Stimulated activated CD8-positive, alpha-beta memory T cell treated with anti-CD3 and anti-CD28 coated beads, Interleukin-12 subunit alpha, Interleukin-12 subunit beta, amount 100 ng/mL, for 1 hour (primary cell): ENCODE measurements at regions not wholly inside any gene's neighbourhood (a gene's known extent, or its start where the extent isn't known, plus 50 kb on each side); places are given as distances from the start of the nearest gene placed in this dataset.

Experiments
- DNase-seq: peaks from one replicate; pipeline ENCODE4 v3.0.0-alpha.2; 2020; ENCODE audit warnings: low read depth

DNA sequence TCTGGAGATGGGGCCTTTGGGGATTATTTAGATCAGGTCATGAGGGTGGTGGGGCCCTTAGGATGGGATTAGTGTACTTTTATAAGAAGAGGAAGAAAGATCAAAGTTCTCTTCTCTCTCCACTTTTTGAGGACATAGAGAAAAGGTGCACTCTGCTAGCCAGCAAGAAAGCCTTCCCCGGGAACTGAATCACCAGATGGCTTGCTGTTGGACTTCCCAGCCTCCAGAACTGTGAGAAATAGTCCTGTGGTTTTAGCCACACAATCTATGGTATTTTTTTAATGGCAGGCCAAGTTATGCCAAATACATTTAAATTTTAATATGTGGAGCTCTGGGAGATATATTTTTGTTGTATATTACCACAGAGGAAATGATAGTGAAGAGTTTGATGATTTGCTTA lies 385.8 kb downstream of the KLF12 start:
- DNase-seq, result no peak

DNA sequence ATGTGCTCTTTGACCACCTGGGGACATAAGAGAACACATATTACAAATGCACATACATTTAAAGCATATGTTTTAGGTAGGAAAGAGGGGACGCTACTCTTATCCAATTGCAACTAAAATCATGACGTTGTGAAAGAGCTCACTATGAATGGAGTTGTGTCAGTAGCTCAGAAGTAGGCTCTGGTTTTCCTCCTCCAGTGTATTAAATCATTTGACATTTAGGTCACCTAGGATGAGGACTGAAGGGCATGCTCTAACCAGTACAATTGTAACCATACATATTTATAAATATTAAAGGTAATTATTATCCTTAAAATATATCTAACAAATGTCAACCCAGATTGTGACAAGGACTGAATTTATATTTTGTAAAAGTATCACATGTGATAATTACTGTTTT lies 389.0 kb downstream of the KLF12 start:
- DNase-seq, result no peak

DNA sequence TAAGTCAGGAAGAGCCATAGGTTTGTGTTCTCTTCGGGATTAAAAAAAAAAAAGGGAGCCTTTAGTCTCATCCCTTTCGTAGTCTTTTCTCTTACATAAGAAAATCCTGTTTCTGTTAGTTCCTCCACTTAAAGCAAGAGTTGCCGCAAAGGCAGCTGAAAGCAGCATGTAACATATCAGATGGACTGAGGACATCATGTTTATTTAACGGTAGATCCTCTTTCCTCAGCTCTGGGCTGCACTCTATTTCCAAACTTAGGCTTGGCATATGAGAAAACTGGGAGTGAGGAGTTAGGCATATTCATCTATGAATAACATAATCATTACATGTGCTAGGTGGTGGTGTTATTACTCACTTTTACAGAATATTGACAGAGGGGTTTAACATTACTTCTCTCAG lies 391.2 kb downstream of the KLF12 start:
- DNase-seq, result no peak

DNA sequence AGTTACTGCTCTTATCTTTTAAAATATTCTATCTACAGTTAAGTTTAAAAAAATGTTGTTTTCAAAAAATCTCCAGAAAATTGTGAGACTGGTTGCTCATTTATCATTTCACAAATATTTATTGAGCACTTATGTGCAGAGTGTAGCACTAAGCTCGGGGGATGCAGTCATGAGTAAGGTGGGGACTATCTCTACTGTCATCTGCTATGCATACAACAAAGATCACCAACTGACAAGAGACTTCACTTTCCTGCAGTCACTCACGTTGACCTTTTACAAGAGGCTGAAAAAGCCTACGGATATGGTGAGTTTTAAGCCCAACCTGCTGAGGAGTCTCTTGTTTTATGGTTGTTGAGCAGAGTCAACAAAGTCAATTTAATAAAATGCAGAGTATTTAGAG lies 392.5 kb downstream of the KLF12 start:
- no peak for DNase-seq

DNA sequence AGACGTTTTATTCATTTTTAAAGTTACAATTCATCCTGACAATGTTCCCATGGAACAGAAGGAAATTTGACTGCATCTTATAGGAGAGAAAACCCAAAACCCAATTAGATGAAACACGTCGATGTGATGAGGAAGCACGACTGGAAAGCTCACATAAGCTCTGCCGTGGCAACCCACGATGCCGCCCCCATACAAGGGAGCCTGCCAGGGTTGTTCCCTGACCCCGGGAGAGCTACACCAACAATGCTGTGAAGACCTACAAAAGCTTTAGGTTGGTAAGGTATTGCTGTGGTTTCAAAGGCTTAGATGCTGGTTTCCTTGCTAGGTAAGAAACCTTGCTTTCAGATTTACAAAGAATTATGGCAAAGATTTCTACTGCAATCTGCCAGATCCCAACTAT lies 393.1 kb downstream of the KLF12 start:
- no peak for DNase-seq

DNA sequence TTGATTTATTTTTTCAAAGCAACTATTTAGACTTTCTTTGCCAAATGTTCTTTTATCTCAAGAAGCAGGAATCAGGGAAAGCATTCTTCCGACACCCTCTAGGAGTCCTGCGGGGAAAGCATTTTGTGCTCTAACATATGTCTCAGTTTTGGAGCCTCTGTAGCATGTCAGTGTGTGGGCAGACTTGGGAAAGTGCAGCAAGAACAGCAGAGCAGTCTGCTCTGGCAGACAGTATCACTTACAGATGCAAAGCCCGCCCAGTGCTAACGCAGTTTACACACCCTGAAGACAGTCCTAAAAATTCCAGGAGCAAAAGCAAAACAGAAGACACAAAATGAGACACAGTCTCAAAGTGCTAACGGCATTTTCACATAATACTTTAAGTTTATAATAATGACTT lies 393.5 kb downstream of the KLF12 start:
- DNase-seq, result no peak

DNA sequence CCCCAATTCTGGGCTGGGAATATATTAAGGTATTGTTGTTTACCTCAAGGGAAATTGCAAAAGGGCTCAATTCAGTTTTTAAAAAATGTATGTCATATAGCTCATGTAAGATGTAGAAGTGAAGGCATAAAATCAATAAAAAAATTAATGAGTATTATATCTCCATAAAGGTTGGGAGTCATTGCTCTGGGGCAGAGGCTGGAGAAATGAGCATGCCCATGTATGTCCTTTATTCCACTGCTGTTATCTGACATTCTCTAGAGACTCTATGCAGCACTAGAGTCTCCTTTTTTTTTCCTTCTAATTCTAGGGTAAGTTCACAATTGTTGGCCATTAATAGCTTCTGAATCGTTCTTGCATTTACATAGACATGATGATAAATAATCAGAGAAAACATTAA lies 394.8 kb downstream of the KLF12 start:
- DNase-seq, result no peak

DNA sequence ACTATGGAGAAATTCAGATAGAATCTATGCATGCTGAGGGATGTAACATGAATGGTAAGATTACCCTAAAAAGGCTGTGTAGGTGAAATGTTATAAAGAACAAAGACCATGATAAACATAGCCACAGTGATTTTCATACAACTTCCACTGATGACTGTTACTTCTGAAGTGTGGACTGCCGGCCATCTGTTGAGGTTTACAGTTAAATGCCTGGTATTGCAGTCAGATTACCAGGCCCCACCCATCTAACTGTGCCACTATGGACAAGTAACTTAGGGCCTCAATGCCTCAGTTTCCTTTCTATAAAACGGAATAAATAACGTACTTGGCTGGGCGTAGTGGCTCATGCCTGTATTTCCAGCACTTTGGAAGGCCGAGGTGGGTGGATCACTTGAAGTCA lies 395.6 kb downstream of the KLF12 start:
- DNase-seq, result no peak

DNA sequence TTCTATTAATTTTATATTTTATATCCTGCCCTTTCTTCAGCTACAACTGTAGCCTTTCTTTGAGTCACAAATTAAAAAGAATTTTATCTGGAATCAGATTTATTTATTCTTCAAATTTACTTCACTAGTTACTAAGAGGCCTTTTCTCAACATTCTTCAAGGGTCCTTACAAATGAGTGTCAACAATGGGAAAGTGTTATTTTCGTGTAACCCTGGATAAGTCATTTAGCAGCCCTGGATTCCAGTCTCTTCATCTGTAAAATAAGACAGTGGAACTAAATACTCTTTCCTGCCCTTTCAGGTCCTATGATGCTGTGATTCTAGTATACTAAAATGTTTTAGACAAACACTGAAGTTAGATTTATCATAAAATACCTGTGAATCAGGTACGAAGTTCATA lies 397.0 kb downstream of the KLF12 start:
- DNase-seq, result no peak

DNA sequence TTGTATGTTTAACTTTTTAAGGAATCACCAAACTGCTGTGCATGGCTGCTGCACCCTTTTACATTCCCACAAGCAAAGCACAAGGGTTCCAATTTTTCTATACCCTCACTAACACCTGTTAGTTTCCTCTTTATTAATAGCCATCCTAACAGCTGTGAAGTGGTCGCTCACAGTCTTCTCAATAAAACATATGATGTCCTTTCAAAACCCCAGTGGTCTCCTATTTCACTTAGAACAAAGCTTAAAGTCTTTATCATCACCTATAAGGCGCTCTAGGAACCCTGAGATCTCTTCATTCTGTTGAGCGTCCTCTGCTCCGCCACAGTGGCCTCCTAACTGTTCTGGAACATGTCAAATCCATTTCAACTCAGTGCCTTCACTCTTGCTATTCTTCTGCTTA lies 400.5 kb downstream of the KLF12 start:
- DNase-seq, result no peak

DNA sequence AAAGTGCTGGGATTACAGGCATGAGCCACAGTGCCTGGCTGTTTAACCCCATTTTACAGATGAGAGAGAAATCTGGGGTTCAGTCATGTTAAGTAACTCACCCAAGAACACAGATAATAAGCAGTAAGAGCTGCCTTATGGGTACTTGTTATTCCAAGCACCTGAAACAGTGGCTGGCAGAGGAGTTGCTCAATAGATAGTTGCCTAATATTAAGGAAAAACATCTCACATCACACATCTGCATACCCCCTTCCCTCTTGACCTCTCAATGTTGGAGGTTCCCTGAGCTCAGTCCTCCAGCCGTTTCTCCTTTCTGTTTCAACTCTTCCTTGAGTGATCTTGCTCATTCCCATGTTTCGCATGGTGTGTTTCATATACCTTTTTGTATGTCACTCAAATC lies 401.9 kb downstream of the KLF12 start:
- DNase-seq, result no peak

DNA sequence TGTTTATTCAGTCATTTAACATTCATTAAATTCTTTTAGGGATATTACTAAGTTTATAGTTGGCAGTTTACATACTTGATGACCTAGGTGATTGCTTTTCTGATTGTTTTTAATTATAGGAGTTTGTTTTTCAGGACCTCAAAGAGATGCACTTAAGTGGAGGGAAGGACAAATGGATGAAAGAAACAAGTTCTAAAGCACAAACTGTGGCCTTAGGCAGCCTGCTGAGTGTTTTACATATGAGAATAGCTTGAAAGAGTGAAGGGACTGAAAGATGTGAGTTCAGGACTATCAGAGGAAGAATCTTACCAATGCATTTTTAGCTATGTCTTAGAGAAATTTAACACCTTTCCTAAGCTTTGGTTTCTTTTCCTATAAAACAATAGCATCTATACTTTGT lies 402.6 kb downstream of the KLF12 start:
- DNase-seq, result no peak

DNA sequence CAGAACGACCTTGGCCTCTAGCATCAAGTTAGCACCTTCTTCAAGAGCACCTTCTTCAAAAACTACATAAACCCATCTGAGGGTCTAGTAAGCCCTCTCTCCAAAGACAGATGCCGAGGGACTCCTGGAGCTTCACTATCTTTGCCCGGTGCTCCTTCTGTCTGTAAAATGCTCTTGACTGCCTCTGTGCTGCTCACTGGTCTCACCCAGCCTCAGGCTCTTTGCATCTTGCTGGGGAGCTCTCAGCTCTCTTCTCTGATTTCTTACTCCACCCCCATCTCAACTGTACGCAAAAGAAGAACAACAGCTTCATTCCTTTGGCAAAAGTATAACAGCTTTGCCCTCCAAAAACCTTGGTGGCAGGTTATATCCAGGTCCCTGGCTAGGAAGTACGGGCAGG lies 404.2 kb downstream of the KLF12 start:
- no peak for DNase-seq

DNA sequence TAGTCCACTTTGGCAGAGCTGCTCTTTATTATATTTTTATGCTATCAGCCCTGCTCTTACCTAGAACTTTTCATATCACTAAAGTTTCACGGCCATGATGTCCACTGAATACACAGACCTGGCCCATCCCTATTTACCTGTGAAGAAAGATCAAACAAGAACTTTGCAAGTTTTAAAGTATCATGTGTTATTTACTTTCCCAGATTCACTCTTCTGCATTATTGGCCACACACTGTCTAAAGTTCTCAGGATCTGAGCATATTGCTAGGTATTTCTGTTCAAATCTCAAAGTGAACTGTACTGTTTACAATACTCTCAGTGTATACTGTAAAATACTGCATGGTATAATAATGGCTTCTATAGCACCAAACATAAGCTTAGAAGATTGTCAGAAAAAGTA lies 405.2 kb downstream of the KLF12 start:
- no peak for DNase-seq

DNA sequence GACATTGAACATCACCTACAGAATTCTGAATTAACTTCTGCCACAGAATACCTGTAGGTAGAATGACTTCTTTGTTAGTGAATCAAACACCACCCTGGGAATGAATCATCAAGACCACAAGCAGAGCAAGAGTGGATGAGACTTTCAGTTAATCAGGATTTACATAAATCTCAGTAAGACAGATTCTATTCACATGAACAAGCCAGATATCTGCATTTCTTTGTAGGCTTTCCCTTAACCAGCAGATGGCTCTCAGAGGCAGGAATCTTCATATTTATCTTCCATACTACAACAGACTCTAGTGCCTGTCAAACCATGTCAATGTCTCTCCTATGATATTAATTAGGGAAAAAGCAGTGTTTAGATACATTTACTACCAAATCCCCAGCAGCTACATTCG lies 412.1 kb downstream of the KLF12 start:
- no peak for DNase-seq

DNA sequence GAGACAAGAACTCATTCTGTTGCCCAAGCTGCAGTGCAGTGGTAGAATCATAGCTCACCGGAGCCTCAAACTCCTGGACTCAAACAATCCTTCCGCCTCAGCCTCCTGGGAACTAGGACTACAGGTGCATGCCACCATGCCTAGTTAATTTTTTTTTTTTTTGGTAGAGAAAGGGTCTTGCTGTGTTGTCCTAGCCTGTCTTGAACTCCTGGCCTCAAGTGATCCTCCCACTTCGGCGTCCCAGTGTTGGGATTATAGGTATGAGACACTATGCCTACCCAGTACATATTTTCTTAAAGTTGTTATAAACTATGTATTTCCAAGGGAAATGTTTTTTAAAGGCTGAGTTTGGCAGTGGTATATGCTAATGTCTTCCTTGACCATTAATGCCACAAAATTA lies 412.6 kb downstream of the KLF12 start:
- DNase-seq, result no peak

DNA sequence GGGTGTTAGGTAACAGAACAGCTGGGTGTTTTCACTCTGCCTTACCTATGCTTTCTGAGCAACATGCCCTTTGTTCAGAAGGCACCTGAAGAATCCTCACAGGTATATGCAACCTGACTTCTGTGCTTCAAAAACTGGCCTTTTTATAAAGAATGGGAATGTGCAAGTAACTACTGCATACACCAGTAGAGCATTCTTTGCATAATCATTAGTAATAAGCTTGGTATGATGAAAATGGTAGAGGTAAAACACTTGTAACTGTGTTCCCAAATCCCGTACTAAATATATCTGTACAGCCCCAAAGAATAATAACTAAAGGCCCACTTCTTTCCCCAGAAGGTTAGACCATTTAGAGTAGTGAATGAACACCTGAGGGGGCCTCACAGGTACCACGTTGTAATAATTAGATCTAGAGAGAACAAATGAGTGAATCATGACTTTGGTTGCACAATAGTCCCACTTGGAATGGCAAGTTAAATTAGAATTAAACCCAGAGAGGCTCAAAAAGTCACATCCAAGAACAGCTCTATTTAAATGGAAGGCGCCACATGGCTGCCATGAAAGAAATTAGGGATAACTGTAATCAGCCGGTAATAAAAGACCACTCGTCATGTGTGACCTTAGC lies 413.9 kb downstream of the KLF12 start:
- no peak for DNase-seq

DNA sequence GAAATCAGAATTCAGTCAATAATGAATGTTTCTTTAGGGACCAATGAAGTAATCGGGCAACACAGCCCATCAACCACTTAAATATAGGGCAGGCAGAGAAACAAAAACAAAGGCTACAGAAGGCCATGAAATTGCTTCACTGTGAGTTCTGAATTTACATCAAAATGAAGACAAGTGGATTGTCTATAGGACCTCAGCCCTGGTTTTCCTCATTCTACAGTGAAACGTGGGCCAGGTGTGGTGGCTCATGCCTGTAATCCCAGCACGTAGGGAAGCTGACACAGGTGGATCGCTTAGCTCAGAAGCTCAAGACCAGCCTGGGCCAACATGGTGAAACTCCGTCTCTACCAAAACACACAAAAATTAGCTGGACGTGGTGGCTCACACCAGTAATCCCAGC lies 416.0 kb downstream of the KLF12 start:
- DNase-seq, result no peak

DNA sequence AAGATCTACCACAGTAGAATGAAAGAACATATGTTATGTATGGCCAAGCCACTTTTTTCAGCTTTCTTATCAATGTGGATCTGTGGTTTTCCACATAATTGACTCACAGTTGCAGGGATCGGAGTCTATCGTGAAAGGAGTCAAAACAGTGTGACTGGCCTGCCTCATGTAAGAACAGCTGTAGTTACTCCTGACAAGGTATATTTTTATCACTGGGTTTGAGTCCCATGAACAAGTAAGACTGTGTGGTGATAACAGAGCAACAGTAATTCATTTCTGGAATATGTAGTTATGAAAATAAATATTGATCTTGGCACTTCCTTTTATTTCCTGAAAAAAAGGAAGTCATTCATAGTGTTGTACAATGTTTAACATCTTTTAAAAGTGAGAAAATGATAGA lies 416.6 kb downstream of the KLF12 start:
- no peak for DNase-seq

DNA sequence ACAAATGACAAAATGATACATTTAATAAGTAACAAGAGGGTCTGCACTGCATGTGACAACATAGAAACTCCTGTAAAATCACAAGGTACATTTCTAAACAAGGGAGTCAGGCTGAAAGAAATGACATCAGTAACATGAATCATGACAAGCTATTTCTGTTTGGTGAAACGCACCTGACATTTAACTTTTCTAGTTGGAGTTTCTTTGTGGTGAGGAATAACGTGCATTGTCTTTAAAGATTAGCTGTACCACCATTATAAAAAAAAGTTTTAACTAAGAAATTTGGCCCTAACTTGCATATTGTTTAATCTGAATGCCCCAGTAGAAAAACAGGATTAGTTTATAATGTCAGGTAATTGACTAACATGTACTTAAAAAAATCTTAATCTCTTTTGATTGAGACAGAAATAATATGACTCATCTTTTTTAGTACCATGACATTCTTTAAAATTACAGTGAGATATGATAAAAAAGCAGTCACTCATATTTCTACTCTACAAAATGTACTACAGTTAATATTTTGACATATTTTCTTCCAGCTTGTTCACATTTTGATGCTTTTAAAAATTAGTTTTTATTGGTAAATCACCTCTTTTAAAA lies 418.2 kb downstream of the KLF12 start:
- no peak for DNase-seq

DNA sequence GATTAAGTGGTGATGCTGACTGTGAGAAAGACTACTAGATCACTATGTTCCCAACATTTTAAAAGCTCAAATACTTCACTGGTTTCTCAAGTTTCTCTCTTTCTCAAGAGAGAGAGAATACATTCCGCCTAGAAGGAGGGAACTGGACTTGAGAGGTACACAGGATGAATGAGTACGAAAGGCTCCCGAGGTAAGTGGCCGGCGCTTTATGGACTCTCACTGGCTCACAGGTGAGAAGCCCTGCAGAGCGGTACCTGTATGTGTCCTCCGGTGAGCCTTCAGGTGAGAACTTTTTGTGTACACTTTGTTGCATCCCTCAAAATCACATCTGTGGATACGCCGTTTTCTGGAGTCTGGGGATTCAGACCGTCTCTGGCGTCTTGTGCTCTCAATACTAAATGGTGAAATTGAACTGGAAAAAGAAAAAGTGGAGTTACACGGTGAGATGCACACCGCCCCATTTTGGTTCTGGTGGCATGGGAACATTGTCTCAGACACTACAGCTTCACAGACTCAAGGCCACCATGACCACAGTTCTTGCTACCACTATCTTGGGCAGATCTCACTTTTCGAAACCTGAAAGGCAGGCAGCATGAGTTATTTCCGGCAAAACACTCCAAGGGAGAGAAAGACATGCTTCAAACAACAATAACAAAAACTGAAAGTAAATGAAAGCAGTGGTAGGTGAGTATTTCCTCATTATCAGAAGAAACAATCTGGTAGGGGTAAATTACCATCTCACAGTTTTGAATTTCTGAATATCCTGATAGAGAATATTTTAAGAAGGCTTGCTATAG lies 418.9 kb downstream of the KLF12 start:
- DNase-seq, result peak; percentile 42

DNA sequence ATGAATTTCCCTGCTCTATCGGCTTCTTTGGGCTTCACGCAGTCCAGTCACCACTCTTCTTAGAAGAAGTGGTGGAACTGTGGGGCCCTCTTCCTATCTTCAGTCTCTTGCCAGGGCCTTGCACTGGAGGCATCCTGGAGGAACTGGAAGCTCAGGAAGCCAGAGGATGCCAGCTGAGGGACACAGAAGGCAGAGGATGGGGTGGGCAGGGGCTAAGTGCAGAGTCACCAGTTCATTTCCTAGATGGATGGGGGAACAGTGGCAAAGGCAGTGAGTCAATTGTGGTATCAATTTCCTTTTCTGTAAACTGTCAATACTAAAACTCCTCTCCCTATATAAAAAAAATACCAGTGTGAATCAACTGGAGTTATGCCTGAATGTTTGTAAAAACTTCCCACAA lies 419.7 kb downstream of the KLF12 start:
- DNase-seq, result no peak

DNA sequence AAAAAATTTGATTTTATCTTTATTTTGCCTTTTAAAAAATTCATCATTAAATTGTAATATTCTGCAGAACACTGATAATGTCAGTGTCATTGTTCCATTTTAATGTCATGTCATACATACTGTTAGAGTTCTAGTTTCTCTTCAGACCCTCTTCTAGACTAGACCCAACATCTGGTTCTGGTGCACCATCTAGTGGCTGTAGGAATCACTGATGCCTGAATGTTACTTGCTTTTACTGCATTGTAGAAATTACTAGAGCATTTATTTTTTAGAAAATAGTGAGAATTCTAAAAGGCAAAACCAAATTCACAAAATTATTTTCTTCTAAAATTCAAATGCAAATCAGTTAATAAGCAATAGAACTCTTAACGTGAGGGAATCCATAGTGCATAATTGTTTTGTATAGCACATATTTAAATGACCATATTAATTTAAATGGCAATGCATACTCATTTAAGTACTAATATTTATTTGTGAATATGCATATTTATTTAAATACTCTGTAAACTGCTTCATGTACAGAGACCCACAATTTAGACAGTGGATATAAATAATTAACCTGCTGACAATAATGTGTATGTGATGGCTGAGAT lies 425.7 kb downstream of the KLF12 start:
- peak; percentile 31 for DNase-seq
